ENCODE measurements at regions not wholly inside any gene's neighbourhood (a gene's known extent, or its start where the extent isn't known, plus 50 kb on each side); places are given as distances from the start of the nearest gene placed in this dataset.
"Not testable (repeated sequence)": the region's sequence is repeated elsewhere in the genome, so short reads cannot be mapped to it uniquely, and the experiment has no call there.

- TF ChIP-seq POLR2AphosphoS5 (IDR thresholded peaks at IDR 0.05) (no peak), CTCF (IDR thresholded peaks at IDR 0.05) (no peak)
- H3K27me3 ChIP-seq: no peaks in the 10 kb centered on the region
- no peak for DNase-seq (ENCODE audit: extremely low spot score)
- H3K9me3 ChIP-seq: no peaks in the 10 kb centered on the region
- no peak overlapping the region for H3K4me3 ChIP-seq
- intact Hi-C loops (cut with DNase I): no loop called here
- H3K27ac ChIP-seq (replicated peaks in 1 of 4): no peak overlapping the region
- no peaks in the 10 kb centered on the region for H3K36me3 ChIP-seq
- no peaks in the 10 kb centered on the region for H3K4me1 ChIP-seq
Measured at GRCh38 chr2:140079038-140079437, 1298.8 kb upstream of the NXPH2 start.

- TF ChIP-seq CTCF (IDR thresholded peaks at IDR 0.05) (no peak), POLR2AphosphoS5 (IDR thresholded peaks at IDR 0.05) (no peak), POLR2A (IDR thresholded peaks at IDR 0.05; ENCODE audit: low read depth) (no peak), EP300 (IDR thresholded peaks at IDR 0.05) (no peak)
- H3K27ac ChIP-seq (replicated peaks in 1 of 4): no peak overlapping the region
- no peaks in the 10 kb centered on the region for H3K4me1 ChIP-seq
- no peaks in the 10 kb centered on the region for H3K9me3 ChIP-seq
- H3K27me3 ChIP-seq: peaks cover 0 to 4% (median 0%) of the 10 kb centered on the region in 4 donors
- DNase-seq (ENCODE audit: extremely low spot score): no peak
- intact Hi-C loops (cut with DNase I): no loop called here
- H3K36me3 ChIP-seq: no peaks in the 10 kb centered on the region
- H3K4me3 ChIP-seq: no peak overlapping the region
- 85% methylated on average over 2 of the region's 2 CpGs for WGBS
Measured at GRCh38 chr2:140076164-140076563, 1296.0 kb upstream of the NXPH2 start.

- DNase-seq (ENCODE audit: extremely low spot score): not testable (repeated sequence)
- WGBS: 90% methylated on average over 2 of the region's 30 CpGs
Measured at GRCh38 chr2:140073763-140074162, 1293.6 kb upstream of the NXPH2 start.

GRCh38 chr2:140067661-140068060 is 1287.5 kb upstream of the NXPH2 start:
- Histone ChIP-seq H3K4me1 (no peaks in the 10 kb centered on the region), H3K36me3 (no peaks in the 10 kb centered on the region), H3K4me3 (no peak overlapping the region), H3K27me3 (no peaks in the 10 kb centered on the region), H3K27ac (replicated peaks in 1 of 4) (no peak overlapping the region), H3K9me3 (no peaks in the 10 kb centered on the region)
- DNase-seq (ENCODE audit: extremely low spot score): no peak
- TF ChIP-seq POLR2AphosphoS5 (IDR thresholded peaks at IDR 0.05): no peak
- TF ChIP-seq POLR2A (IDR thresholded peaks at IDR 0.05; ENCODE audit: low read depth): no peak
- no peak for TF ChIP-seq EP300 (IDR thresholded peaks at IDR 0.05)
- no peak for TF ChIP-seq CTCF (IDR thresholded peaks at IDR 0.05)
- WGBS: 75% methylated on average over 1 of the region's 1 CpG
- intact Hi-C loops (cut with DNase I): no loop called here

More at GRCh38 chr2:140073763-140074162, 1293.6 kb upstream of the NXPH2 start:
- H3K9me3 ChIP-seq; H3K36me3 ChIP-seq; H3K4me1 ChIP-seq; H3K27ac ChIP-seq (replicated peaks in 1 of 4); intact Hi-C loops (cut with DNase I); H3K4me3 ChIP-seq; H3K27me3 ChIP-seq: not testable (repeated sequence)

- H3K27me3 ChIP-seq: no peaks in the 10 kb centered on the region
- WGBS: 87% methylated on average over 1 of the region's 1 CpG
Measured at GRCh38 chr2:140064243-140064642, 1284.1 kb upstream of the NXPH2 start.

GRCh38 chr2:140063356-140063755 is 1283.2 kb upstream of the NXPH2 start:
- Histone ChIP-seq H3K36me3 (no peaks in the 10 kb centered on the region), H3K9me3 (no peaks in the 10 kb centered on the region), H3K27me3 (no peaks in the 10 kb centered on the region), H3K4me1 (no peaks in the 10 kb centered on the region), H3K4me3 (no peak overlapping the region), H3K27ac (replicated peaks in 1 of 4) (no peak overlapping the region)
- intact Hi-C loops (cut with DNase I): no loop called here
- 70% methylated on average over 2 of the region's 2 CpGs for whole genome bisulfite sequencing
- DNase-seq (ENCODE audit: extremely low spot score): no peak
- TF ChIP-seq CTCF (IDR thresholded peaks at IDR 0.05): no peak
- TF ChIP-seq POLR2AphosphoS5 (IDR thresholded peaks at IDR 0.05): no peak
- TF ChIP-seq EP300 (IDR thresholded peaks at IDR 0.05): no peak
- TF ChIP-seq POLR2A (IDR thresholded peaks at IDR 0.05; ENCODE audit: low read depth): no peak

More at GRCh38 chr2:140064243-140064642, 1284.1 kb upstream of the NXPH2 start:
- intact Hi-C loops (cut with DNase I): no loop called here
- Histone ChIP-seq H3K9me3 (no peaks in the 10 kb centered on the region), H3K27ac (replicated peaks in 1 of 4) (no peak overlapping the region), H3K4me1 (no peaks in the 10 kb centered on the region), H3K4me3 (no peak overlapping the region), H3K36me3 (no peaks in the 10 kb centered on the region)
- no peak for DNase-seq (ENCODE audit: extremely low spot score)
- TF ChIP-seq POLR2AphosphoS5 (IDR thresholded peaks at IDR 0.05) (no peak), POLR2A (IDR thresholded peaks at IDR 0.05; ENCODE audit: low read depth) (no peak)

All from esophagus muscularis mucosa (tissue), 4 donors.